T-helper 1 cell treated with Interleukin-12 subunit alpha and Interleukin-12 subunit beta and Interleukin-4 antibody, amounts not matched to agents 30 μg/mL and 1 μg/mL, for 36 hours (primary cell): ENCODE measurements at regions not wholly inside any gene's neighbourhood (a gene's known extent, or its start where the extent isn't known, plus 50 kb on each side); places are given as distances from the start of the nearest gene placed in this dataset.

Experiments used
- H3K27ac Mint-ChIP-seq: one replicate; pipeline ENCODE4 v1.8.0; 2021; ENCODE audit warnings: mild to moderate bottlenecking, mixed read lengths
- H3K27me3 Mint-ChIP-seq: one replicate; pipeline ENCODE4 v1.8.0; 2021; ENCODE audit warnings: low read depth, mixed read lengths
- H3K36me3 Mint-ChIP-seq: one replicate; pipeline ENCODE4 v1.8.0; 2021; ENCODE audit warnings: low read depth, mixed read lengths
- H3K4me1 Mint-ChIP-seq: one replicate; pipeline ENCODE4 v1.8.0; 2021; ENCODE audit warnings: low read depth, mixed read lengths
- H3K4me3 Mint-ChIP-seq: one replicate; pipeline ENCODE4 v1.8.0; 2021; ENCODE audit warnings: mild to moderate bottlenecking, moderate library complexity, mixed read lengths
- H3K9me3 Mint-ChIP-seq: one replicate; pipeline ENCODE4 v1.8.0; 2021; ENCODE audit warnings: mixed read lengths

- Mint-ChIP-seq H3K9me3 (no peaks in the 10 kb centered on the region), H3K36me3 (no peaks in the 10 kb centered on the region), H3K27ac (no peak overlapping the region), H3K27me3 (no peaks in the 10 kb centered on the region), H3K4me3 (no peak overlapping the region), H3K4me1 (no peaks in the 10 kb centered on the region)
These were observed 180.9 kb upstream of the DTNBP1 start for GRCh38 chr6:15843764-15844163.

- H3K36me3 Mint-ChIP-seq, result no peaks in the 10 kb centered on the region
- no peak overlapping the region for H3K27ac Mint-ChIP-seq
- no peaks in the 10 kb centered on the region for H3K9me3 Mint-ChIP-seq
- H3K27me3 Mint-ChIP-seq, result no peaks in the 10 kb centered on the region
- H3K4me3 Mint-ChIP-seq, result no peak overlapping the region
- H3K4me1 Mint-ChIP-seq, result no peaks in the 10 kb centered on the region
These were observed 180.4 kb upstream of the DTNBP1 start for GRCh38 chr6:15843226-15843625.

GRCh38 chr6:15842727-15843117 is 179.9 kb upstream of the DTNBP1 start:
- Mint-ChIP-seq H3K36me3 (no peaks in the 10 kb centered on the region), H3K27me3 (no peaks in the 10 kb centered on the region), H3K9me3 (no peaks in the 10 kb centered on the region), H3K27ac (no peak overlapping the region), H3K4me1 (no peaks in the 10 kb centered on the region), H3K4me3 (no peak overlapping the region)

- no peaks in the 10 kb centered on the region for H3K27me3 Mint-ChIP-seq
- no peaks in the 10 kb centered on the region for H3K9me3 Mint-ChIP-seq
- H3K27ac Mint-ChIP-seq, result no peak overlapping the region
- no peaks in the 10 kb centered on the region for H3K36me3 Mint-ChIP-seq
- H3K4me3 Mint-ChIP-seq, result no peak overlapping the region
- no peaks in the 10 kb centered on the region for H3K4me1 Mint-ChIP-seq
These were observed 179.3 kb upstream of the DTNBP1 start for GRCh38 chr6:15841937-15842726.

GRCh38 chr6:15839969-15840541 is 177.2 kb upstream of the DTNBP1 start:
- Mint-ChIP-seq H3K36me3 (no peaks in the 10 kb centered on the region), H3K27me3 (no peaks in the 10 kb centered on the region), H3K27ac (no peak overlapping the region), H3K4me1 (no peaks in the 10 kb centered on the region), H3K4me3 (no peak overlapping the region), H3K9me3 (no peaks in the 10 kb centered on the region)

GRCh38 chr6:15837205-15837604 is 174.4 kb upstream of the DTNBP1 start:
- no peak overlapping the region for H3K4me3 Mint-ChIP-seq
- H3K36me3 Mint-ChIP-seq, result no peaks in the 10 kb centered on the region
- no peaks in the 10 kb centered on the region for H3K27me3 Mint-ChIP-seq
- no peaks in the 10 kb centered on the region for H3K9me3 Mint-ChIP-seq
- no peak overlapping the region for H3K27ac Mint-ChIP-seq
- no peaks in the 10 kb centered on the region for H3K4me1 Mint-ChIP-seq

- Mint-ChIP-seq H3K27ac (no peak overlapping the region), H3K36me3 (no peaks in the 10 kb centered on the region), H3K4me1 (no peaks in the 10 kb centered on the region), H3K27me3 (no peaks in the 10 kb centered on the region), H3K9me3 (no peaks in the 10 kb centered on the region), H3K4me3 (no peak overlapping the region)
These were observed 170.0 kb upstream of the DTNBP1 start for GRCh38 chr6:15832841-15833240.

GRCh38 chr6:15829156-15829555 is 166.3 kb upstream of the DTNBP1 start:
- no peaks in the 10 kb centered on the region for H3K9me3 Mint-ChIP-seq
- H3K36me3 Mint-ChIP-seq, result no peaks in the 10 kb centered on the region
- H3K27me3 Mint-ChIP-seq, result no peaks in the 10 kb centered on the region
- H3K27ac Mint-ChIP-seq, result no peak overlapping the region
- H3K4me1 Mint-ChIP-seq, result no peaks in the 10 kb centered on the region
- no peak overlapping the region for H3K4me3 Mint-ChIP-seq

- H3K36me3 Mint-ChIP-seq, result no peaks in the 10 kb centered on the region
- H3K9me3 Mint-ChIP-seq, result no peaks in the 10 kb centered on the region
- no peaks in the 10 kb centered on the region for H3K4me1 Mint-ChIP-seq
- H3K27me3 Mint-ChIP-seq, result no peaks in the 10 kb centered on the region
- H3K27ac Mint-ChIP-seq, result no peak overlapping the region
- H3K4me3 Mint-ChIP-seq, result no peak overlapping the region
These were observed 164.8 kb upstream of the DTNBP1 start for GRCh38 chr6:15827496-15828255.

GRCh38 chr6:15826814-15827318 is 164.0 kb upstream of the DTNBP1 start:
- Mint-ChIP-seq H3K9me3 (no peaks in the 10 kb centered on the region), H3K27ac (no peak overlapping the region), H3K27me3 (no peaks in the 10 kb centered on the region), H3K4me1 (no peaks in the 10 kb centered on the region), H3K4me3 (no peak overlapping the region), H3K36me3 (no peaks in the 10 kb centered on the region)

GRCh38 chr6:15825332-15825930 is 162.6 kb upstream of the DTNBP1 start:
- Mint-ChIP-seq H3K9me3 (no peaks in the 10 kb centered on the region), H3K4me1 (no peaks in the 10 kb centered on the region), H3K36me3 (no peaks in the 10 kb centered on the region), H3K27me3 (no peaks in the 10 kb centered on the region), H3K27ac (no peak overlapping the region), H3K4me3 (no peak overlapping the region)

GRCh38 chr6:15824811-15825210 is 162.0 kb upstream of the DTNBP1 start:
- no peaks in the 10 kb centered on the region for H3K9me3 Mint-ChIP-seq
- H3K27me3 Mint-ChIP-seq, result no peaks in the 10 kb centered on the region
- no peaks in the 10 kb centered on the region for H3K4me1 Mint-ChIP-seq
- no peaks in the 10 kb centered on the region for H3K36me3 Mint-ChIP-seq
- no peak overlapping the region for H3K27ac Mint-ChIP-seq
- H3K4me3 Mint-ChIP-seq, result no peak overlapping the region

- no peaks in the 10 kb centered on the region for H3K9me3 Mint-ChIP-seq
- no peak overlapping the region for H3K27ac Mint-ChIP-seq
- H3K4me3 Mint-ChIP-seq, result no peak overlapping the region
- H3K27me3 Mint-ChIP-seq, result no peaks in the 10 kb centered on the region
- H3K36me3 Mint-ChIP-seq, result no peaks in the 10 kb centered on the region
- no peaks in the 10 kb centered on the region for H3K4me1 Mint-ChIP-seq
These were observed 161.1 kb upstream of the DTNBP1 start for GRCh38 chr6:15823838-15824414.

- no peaks in the 10 kb centered on the region for H3K4me1 Mint-ChIP-seq
- H3K4me3 Mint-ChIP-seq, result no peak overlapping the region
- no peaks in the 10 kb centered on the region for H3K36me3 Mint-ChIP-seq
- H3K9me3 Mint-ChIP-seq, result no peaks in the 10 kb centered on the region
- no peak overlapping the region for H3K27ac Mint-ChIP-seq
- H3K27me3 Mint-ChIP-seq, result no peaks in the 10 kb centered on the region
These were observed 160.0 kb upstream of the DTNBP1 start for GRCh38 chr6:15822835-15823234.
